ENCODE measurements at regions not wholly inside any gene's neighbourhood (a gene's known extent, or its start where the extent isn't known, plus 50 kb on each side); places are given as distances from the start of the nearest gene placed in this dataset.
"Not testable (repeated sequence)": the region's sequence is repeated elsewhere in the genome, so short reads cannot be mapped to it uniquely, and the experiment has no call there.

GRCh38 chr14:101301011-101301410, 260.3 kb upstream of the DIO3 start:
- intact Hi-C loops (cut with DNase I), result no loop called here
- Histone ChIP-seq H3K27me3 (no peaks in the 10 kb centered on the region), H3K9ac (ENCODE audit: low read depth in 2 of 2, low read length in 2 of 2) (no peak overlapping the region), H3K9me3 (no peaks in the 10 kb centered on the region), H3K27ac (no peak overlapping the region), H3K4me1 (no peaks in the 10 kb centered on the region), H3K36me3 (no peaks in the 10 kb centered on the region), H3K4me3 (no peak overlapping the region)
- no peak for TF ChIP-seq CTCF (IDR thresholded peaks at IDR 0.05)
- no peak for DNase-seq

GRCh38 chr14:101307162-101307561, 254.1 kb upstream of the DIO3 start:
- H3K4me3 ChIP-seq; intact Hi-C loops (cut with DNase I); H3K9ac ChIP-seq (ENCODE audit: low read depth in 2 of 2, low read length in 2 of 2); H3K9me3 ChIP-seq; DNase-seq; H3K27ac ChIP-seq; H3K4me1 ChIP-seq; H3K27me3 ChIP-seq; H3K36me3 ChIP-seq: not testable (repeated sequence)

GRCh38 chr14:101311186-101311585, 250.1 kb upstream of the DIO3 start:
- H3K36me3 ChIP-seq; H3K27me3 ChIP-seq; H3K9me3 ChIP-seq; intact Hi-C loops (cut with DNase I); H3K4me1 ChIP-seq; H3K4me3 ChIP-seq; H3K9ac ChIP-seq (ENCODE audit: low read depth in 2 of 2, low read length in 2 of 2); H3K27ac ChIP-seq; DNase-seq: not testable (repeated sequence)

GRCh38 chr14:101313268-101313667, 248.0 kb upstream of the DIO3 start:
- no peak overlapping the region for H3K4me3 ChIP-seq
- H3K36me3 ChIP-seq, result no peaks in the 10 kb centered on the region
- intact Hi-C loops (cut with DNase I), result no loop called here
- no peaks in the 10 kb centered on the region for H3K9me3 ChIP-seq
- TF ChIP-seq CTCF (IDR thresholded peaks at IDR 0.05), result no peak
- DNase-seq, result no peak
- H3K27ac ChIP-seq, result no peak overlapping the region
- no peaks in the 10 kb centered on the region for H3K27me3 ChIP-seq
- H3K4me1 ChIP-seq, result no peaks in the 10 kb centered on the region
- H3K9ac ChIP-seq (ENCODE audit: low read depth in 2 of 2, low read length in 2 of 2), result no peak overlapping the region

GRCh38 chr14:101315802-101316296, 245.4 kb upstream of the DIO3 start:
- intact Hi-C loops (cut with DNase I), result no loop called here
- no peak for TF ChIP-seq CTCF (IDR thresholded peaks at IDR 0.05)

GRCh38 chr14:101318271-101318670, 243.0 kb upstream of the DIO3 start:
- TF ChIP-seq CTCF (IDR thresholded peaks at IDR 0.05), result no peak
- intact Hi-C loops (cut with DNase I), result no loop called here
- Histone ChIP-seq H3K4me3 (no peak overlapping the region), H3K9ac (ENCODE audit: low read depth in 2 of 2, low read length in 2 of 2) (no peak overlapping the region), H3K36me3 (no peaks in the 10 kb centered on the region), H3K27me3 (no peaks in the 10 kb centered on the region), H3K4me1 (no peaks in the 10 kb centered on the region), H3K9me3 (no peaks in the 10 kb centered on the region), H3K27ac (no peak overlapping the region)
- peak; percentile 32 for DNase-seq

More at GRCh38 chr14:101315802-101316296, 245.4 kb upstream of the DIO3 start:
- no peaks in the 10 kb centered on the region for H3K9me3 ChIP-seq
- H3K9ac ChIP-seq (ENCODE audit: low read depth in 2 of 2, low read length in 2 of 2), result no peak overlapping the region
- H3K27me3 ChIP-seq, result no peaks in the 10 kb centered on the region
- no peak for DNase-seq
- H3K4me1 ChIP-seq, result no peaks in the 10 kb centered on the region
- H3K36me3 ChIP-seq, result no peaks in the 10 kb centered on the region
- H3K27ac ChIP-seq, result no peak overlapping the region
- H3K4me3 ChIP-seq, result no peak overlapping the region

- no peaks in the 10 kb centered on the region for H3K36me3 ChIP-seq
- no peaks in the 10 kb centered on the region for H3K9me3 ChIP-seq
- H3K4me3 ChIP-seq, result no peak overlapping the region
- no peaks in the 10 kb centered on the region for H3K4me1 ChIP-seq
- peak; percentile 25 for DNase-seq
- intact Hi-C loops (cut with DNase I), result no loop called here
- H3K9ac ChIP-seq (ENCODE audit: low read depth in 2 of 2, low read length in 2 of 2), result no peak overlapping the region
- no peak for TF ChIP-seq CTCF (IDR thresholded peaks at IDR 0.05)
- H3K27me3 ChIP-seq, result no peaks in the 10 kb centered on the region
- no peak overlapping the region for H3K27ac ChIP-seq
Measured at GRCh38 chr14:101320396-101320795, 240.9 kb upstream of the DIO3 start.

All from colonic mucosa (tissue), 4 donors.